CD4-positive, alpha-beta T cell (primary cell): ENCODE measurements at regions not wholly inside any gene's neighbourhood (a gene's known extent, or its start where the extent isn't known, plus 50 kb on each side); places are given as distances from the start of the nearest gene placed in this dataset.

Experiments used
- ATAC-seq: fragments of 200-7000 bp; cut with Tn5 transposase; one replicate; pipeline ENCODE4 v1.10.0; 2022; ENCODE audit warnings: mild to moderate bottlenecking; ENCODE audit not compliant: poor library complexity
- CTCF ChIA-PET: fragments of 350-600 bp; sonication (Branson Sonifier 250); formaldehyde crosslinking; loops from one replicate; lab custom pipeline; 2021; ENCODE audit warnings: antibody characterized with exemption, inconsistent platforms; lab: Charles Lee
- POLR2A ChIA-PET: fragments of 350-600 bp; sonication (Branson Sonifier 250); formaldehyde crosslinking; loops from one replicate; lab custom pipeline; 2021; ENCODE audit warnings: antibody characterized with exemption, inconsistent platforms; lab: Charles Lee
- DNase-seq, 14 experiments: peaks; one replicate each; pipeline ENCODE4 v3.0.0-alpha.2; 2013 to 2020; ENCODE audit warnings: mixed read lengths in 2 of 14
- H3K27ac ChIP-seq, 2 donors: one replicate each; pipeline versions ENCODE4 v1.5.1 to v1.7.0; 2013; ENCODE audit warnings: low read length in 2 of 2, low read depth in 1 of 2, mild to moderate bottlenecking in 1 of 2
- H3K27me3 ChIP-seq, 2 experiments: 1 replicate in 1 of 2; 2 replicates in 1 of 2; pipeline versions ENCODE4 v1.6.1 to v1.7.0; 2013; ENCODE audit warnings: low read length in 2 of 2, control low read depth in 1 of 2, mild to moderate bottlenecking in 1 of 2, moderate library complexity in 1 of 2; ENCODE audit not compliant: insufficient read depth in 2 of 2, control insufficient read depth in 1 of 2
- H3K36me3 ChIP-seq: one replicate; pipeline ENCODE4 v1.6.1; 2013; ENCODE audit warnings: low read length, control low read depth; ENCODE audit not compliant: insufficient read depth
- H3K4me1 ChIP-seq: one replicate; pipeline ENCODE4 v1.6.1; 2013; ENCODE audit warnings: low read length, control low read depth; ENCODE audit not compliant: insufficient read depth
- H3K4me3 ChIP-seq: one replicate; pipeline ENCODE4 v1.5.1; 2013; ENCODE audit warnings: mild to moderate bottlenecking, low read length, moderate library complexity
- H3K9me3 ChIP-seq, 2 experiments: 1 replicate in 1 of 2; 2 replicates in 1 of 2; pipeline versions ENCODE4 v1.6.1 to v1.7.0; 2013; ENCODE audit warnings: low read length in 2 of 2, mild to moderate bottlenecking in 2 of 2, control low read depth in 1 of 2, moderate library complexity in 1 of 2; ENCODE audit not compliant: control insufficient read depth in 1 of 2, insufficient read depth in 1 of 2
- H3K27ac Mint-ChIP-seq: one replicate; pipeline ENCODE4 v1.8.0; 2020; ENCODE audit warnings: mixed read lengths
- H3K27me3 Mint-ChIP-seq: one replicate; pipeline ENCODE4 v1.8.0; 2021; ENCODE audit warnings: mixed read lengths
- H3K36me3 Mint-ChIP-seq: one replicate; pipeline ENCODE4 v1.8.0; 2021; ENCODE audit warnings: low read depth, mixed read lengths
- H3K4me1 Mint-ChIP-seq: one replicate; pipeline ENCODE4 v1.8.0; 2021; ENCODE audit warnings: low read depth, mixed read lengths
- H3K4me3 Mint-ChIP-seq: one replicate; pipeline ENCODE4 v1.8.0; 2020; ENCODE audit warnings: mild to moderate bottlenecking, mixed read lengths
- H3K9me3 Mint-ChIP-seq: one replicate; pipeline ENCODE4 v1.8.0; 2020; ENCODE audit warnings: mixed read lengths
- CTCF ChIP-seq: fragments of 200-600 bp; IDR thresholded peaks from one replicate; pipeline ENCODE4 v1.8.0; 2022; ENCODE audit warnings: antibody characterized with exemption, mild to moderate bottlenecking
- intact Hi-C, 2 experiments: fragments of 100-400 bp; cut with DNase I in 1 of 2; cut with micrococcal nuclease in 1 of 2; formaldehyde crosslinking; loops; one replicate each; pipeline versions ENCODE4 v1.15.1 to v1.9.0; 2023 to 2025; cut with DNase I, micrococcal nuclease

GRCh38 chr5:90014420-90014819 is 395.1 kb downstream of the CETN3 start:
- intact Hi-C loops: no loop called here
- Histone ChIP-seq H3K9me3 (no peaks in the 10 kb centered on the region), H3K27me3 (no peaks in the 10 kb centered on the region), H3K4me1 (no peaks in the 10 kb centered on the region), H3K4me3 (no peak overlapping the region), H3K36me3 (no peaks in the 10 kb centered on the region), H3K27ac (no peak overlapping the region)
- ATAC-seq (no peak), DNase-seq (no peak)
- CTCF ChIA-PET: no interaction called here
- no peaks in the 10 kb centered on the region for H3K9me3 Mint-ChIP-seq
- H3K27me3 Mint-ChIP-seq: no peaks in the 10 kb centered on the region
- H3K4me3 Mint-ChIP-seq: no peak overlapping the region
- H3K27ac Mint-ChIP-seq: no peak overlapping the region
- TF ChIP-seq CTCF: no peak
- H3K4me1 Mint-ChIP-seq: no peaks in the 10 kb centered on the region
- POLR2A ChIA-PET: no interaction called here
- H3K36me3 Mint-ChIP-seq: no peaks in the 10 kb centered on the region

GRCh38 chr5:90000351-90000750 is 409.2 kb downstream of the CETN3 start:
- Histone ChIP-seq H3K9me3 (no peaks in the 10 kb centered on the region), H3K27ac (no peak overlapping the region), H3K36me3 (no peaks in the 10 kb centered on the region), H3K4me3 (no peak overlapping the region), H3K27me3 (no peaks in the 10 kb centered on the region), H3K4me1 (no peaks in the 10 kb centered on the region)
- DNase-seq (no peak), ATAC-seq (no peak)
- ChIA-PET CTCF (no interaction called here), POLR2A (no interaction called here)
- intact Hi-C loops: no loop called here
- no peaks in the 10 kb centered on the region for H3K36me3 Mint-ChIP-seq
- no peak for TF ChIP-seq CTCF
- H3K27ac Mint-ChIP-seq: no peak overlapping the region
- H3K27me3 Mint-ChIP-seq: no peaks in the 10 kb centered on the region
- peaks cover 13% of the 10 kb centered on the region for H3K9me3 Mint-ChIP-seq
- no peaks in the 10 kb centered on the region for H3K4me1 Mint-ChIP-seq
- no peak overlapping the region for H3K4me3 Mint-ChIP-seq

- Mint-ChIP-seq H3K4me1 (no peaks in the 10 kb centered on the region), H3K36me3 (no peaks in the 10 kb centered on the region), H3K4me3 (no peak overlapping the region), H3K27ac (no peak overlapping the region), H3K27me3 (no peaks in the 10 kb centered on the region), H3K9me3 (peaks cover 13% of the 10 kb centered on the region)
- ATAC-seq (no peak), DNase-seq (no peak)
- no peak overlapping the region for H3K4me3 ChIP-seq
- no peaks in the 10 kb centered on the region for H3K36me3 ChIP-seq
- TF ChIP-seq CTCF: no peak
- CTCF ChIA-PET: no interaction called here
- intact Hi-C loops: no loop called here
- H3K27ac ChIP-seq: no peak overlapping the region
- POLR2A ChIA-PET: no interaction called here
- H3K9me3 ChIP-seq: no peaks in the 10 kb centered on the region
- no peaks in the 10 kb centered on the region for H3K27me3 ChIP-seq
- no peaks in the 10 kb centered on the region for H3K4me1 ChIP-seq
Observed at GRCh38 chr5:89998519-89999305, 410.8 kb downstream of the CETN3 start.
